ENCODE measurements at regions not wholly inside any gene's neighbourhood (a gene's known extent, or its start where the extent isn't known, plus 50 kb on each side); places are given as distances from the start of the nearest gene placed in this dataset.

DNA sequence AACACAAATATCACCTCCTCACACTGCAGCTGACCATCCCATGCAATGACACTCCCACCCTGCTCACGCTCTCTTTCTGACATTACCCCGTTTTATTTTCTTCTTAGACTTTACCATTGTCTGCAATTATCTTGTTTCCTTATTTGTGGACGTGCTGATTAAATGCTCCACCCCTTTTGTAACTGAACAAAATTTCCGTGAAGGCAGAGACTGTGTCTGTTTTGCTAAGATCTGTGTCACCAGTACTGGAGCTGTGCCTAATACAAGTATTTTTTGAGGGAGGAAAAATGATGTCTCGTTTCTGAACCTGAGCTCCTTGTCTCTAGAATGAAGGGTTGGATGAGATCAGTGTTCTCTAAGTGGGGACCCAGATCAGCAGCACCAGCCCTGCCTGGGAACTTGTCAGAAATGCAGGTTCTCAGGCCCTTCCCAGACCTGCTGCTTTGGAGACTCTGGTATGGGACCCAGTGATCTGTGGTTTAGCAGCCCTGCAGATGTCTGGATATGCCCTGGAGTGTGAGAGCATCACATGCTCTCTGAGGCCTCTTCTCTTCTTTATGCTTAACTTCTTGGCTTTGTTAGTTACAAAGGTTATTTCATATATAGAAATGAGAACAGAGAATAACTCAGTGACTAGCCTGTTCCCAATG lies 181.7 kb upstream of the GAS1 start:
- no peak for TF ChIP-seq EZH2 (IDR thresholded peaks at IDR 0.05; ENCODE audit: borderline replicate concordance, low read depth, low read length, severe bottlenecking)
- TF ChIP-seq POLR2A (IDR thresholded peaks at IDR 0.05; ENCODE audit: low read depth, low read length): no peak
- TF ChIP-seq, protein P1, sequence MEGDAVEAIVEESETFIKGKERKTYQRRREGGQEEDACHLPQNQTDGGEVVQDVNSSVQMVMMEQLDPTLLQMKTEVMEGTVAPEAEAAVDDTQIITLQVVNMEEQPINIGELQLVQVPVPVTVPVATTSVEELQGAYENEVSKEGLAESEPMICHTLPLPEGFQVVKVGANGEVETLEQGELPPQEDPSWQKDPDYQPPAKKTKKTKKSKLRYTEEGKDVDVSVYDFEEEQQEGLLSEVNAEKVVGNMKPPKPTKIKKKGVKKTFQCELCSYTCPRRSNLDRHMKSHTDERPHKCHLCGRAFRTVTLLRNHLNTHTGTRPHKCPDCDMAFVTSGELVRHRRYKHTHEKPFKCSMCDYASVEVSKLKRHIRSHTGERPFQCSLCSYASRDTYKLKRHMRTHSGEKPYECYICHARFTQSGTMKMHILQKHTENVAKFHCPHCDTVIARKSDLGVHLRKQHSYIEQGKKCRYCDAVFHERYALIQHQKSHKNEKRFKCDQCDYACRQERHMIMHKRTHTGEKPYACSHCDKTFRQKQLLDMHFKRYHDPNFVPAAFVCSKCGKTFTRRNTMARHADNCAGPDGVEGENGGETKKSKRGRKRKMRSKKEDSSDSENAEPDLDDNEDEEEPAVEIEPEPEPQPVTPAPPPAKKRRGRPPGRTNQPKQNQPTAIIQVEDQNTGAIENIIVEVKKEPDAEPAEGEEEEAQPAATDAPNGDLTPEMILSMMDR (IDR thresholded peaks at IDR 0.05; ENCODE audit: extremely low read depth in 1 of 2, insufficient read depth in 1 of 2, low read depth in 1 of 2, low read length in 2 of 2): no peak
- no peak for TF ChIP-seq JUN (IDR thresholded peaks at IDR 0.05; ENCODE audit: borderline replicate concordance, insufficient read depth, insufficient read length, low read depth)
- TF ChIP-seq, protein P2, sequence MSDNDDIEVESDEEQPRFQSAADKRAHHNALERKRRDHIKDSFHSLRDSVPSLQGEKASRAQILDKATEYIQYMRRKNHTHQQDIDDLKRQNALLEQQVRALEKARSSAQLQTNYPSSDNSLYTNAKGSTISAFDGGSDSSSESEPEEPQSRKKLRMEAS (IDR thresholded peaks at IDR 0.05; ENCODE audit: insufficient read depth, insufficient read length): no peak
- no peak for TF ChIP-seq POLR2AphosphoS5 (IDR thresholded peaks at IDR 0.05; ENCODE audit: insufficient read depth, low read depth, low read length)

All from endothelial cell of umbilical vein (primary cell).